HG02678 (cell line): ENCODE measurements at regions not wholly inside any gene's neighbourhood (a gene's known extent, or its start where the extent isn't known, plus 50 kb on each side); places are given as distances from the start of the nearest gene placed in this dataset.
A peak's percentile ranks its signal among the peaks of the same experiment; 100 is the strongest.
"Not testable (repeated sequence)": the region's sequence is repeated elsewhere in the genome, so short reads cannot be mapped to it uniquely, and the experiment has no call there.

Source experiments
- ATAC-seq: cut with Tn5 transposase; IDR thresholded peaks from one replicate; pipeline ENCODE4 v1.9.1; 2021; ENCODE audit warnings: mild to moderate bottlenecking, moderate library complexity; ENCODE audit not compliant: unreplicated experiment

DNA sequence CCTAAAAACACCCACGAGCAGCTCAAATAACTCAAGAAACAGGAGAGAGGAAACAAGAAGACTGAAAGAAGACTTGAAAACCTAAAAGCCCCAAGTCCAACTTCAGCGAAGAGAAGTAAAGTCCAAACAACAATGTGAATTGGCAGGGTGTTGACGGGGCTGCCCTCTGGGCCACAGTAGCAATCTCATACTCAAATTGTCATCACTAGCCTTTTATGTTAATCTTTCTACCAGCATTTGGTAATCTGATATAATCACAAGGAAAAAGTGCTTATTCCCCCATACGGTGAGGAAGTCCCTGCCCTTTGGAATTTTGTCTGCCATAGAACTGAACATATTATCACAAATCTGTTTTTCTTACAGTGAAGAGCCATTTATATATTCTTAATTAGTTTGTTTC is 51.5 kb upstream of the IFNE start:
- ATAC-seq = no peak

DNA sequence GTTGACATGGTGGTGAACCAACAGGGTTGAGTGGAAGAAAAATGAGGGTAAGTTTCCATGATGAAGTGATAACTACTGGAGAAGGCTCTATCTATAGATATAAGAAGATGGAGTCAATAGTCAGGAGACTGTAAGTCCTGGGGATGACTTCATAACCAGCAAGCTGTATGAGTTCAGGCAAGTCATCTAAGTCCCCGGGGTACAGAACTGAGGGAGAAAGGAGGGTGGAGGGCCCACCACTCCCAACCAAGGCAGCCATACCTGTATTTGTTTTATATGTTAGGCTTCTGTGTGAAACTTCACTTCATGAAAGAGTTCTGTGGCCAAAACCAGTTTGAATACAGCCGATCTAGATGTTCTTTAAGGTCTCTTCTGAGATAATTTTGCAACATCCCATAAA is 53.3 kb upstream of the IFNE start:
- no peak for ATAC-seq

DNA sequence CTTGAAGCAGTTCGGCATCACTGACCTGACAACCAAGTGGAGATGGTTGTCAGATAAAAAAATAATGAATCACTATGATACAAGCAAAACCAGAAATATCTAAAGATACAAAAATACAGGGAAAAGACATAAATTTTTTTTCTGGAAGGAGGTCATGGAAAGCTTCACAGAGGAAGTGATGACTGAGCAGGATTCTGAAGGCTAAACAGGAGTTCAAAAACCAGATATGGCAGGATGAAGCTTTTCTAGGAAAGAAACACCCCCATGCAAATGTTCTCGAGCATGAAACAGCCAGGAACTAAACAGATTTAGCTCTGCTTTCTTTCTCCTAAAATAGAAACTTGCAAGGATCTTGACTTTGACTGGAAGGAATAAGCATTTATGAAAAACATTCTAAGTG is 60.7 kb upstream of the IFNE start:
- ATAC-seq = no peak

DNA sequence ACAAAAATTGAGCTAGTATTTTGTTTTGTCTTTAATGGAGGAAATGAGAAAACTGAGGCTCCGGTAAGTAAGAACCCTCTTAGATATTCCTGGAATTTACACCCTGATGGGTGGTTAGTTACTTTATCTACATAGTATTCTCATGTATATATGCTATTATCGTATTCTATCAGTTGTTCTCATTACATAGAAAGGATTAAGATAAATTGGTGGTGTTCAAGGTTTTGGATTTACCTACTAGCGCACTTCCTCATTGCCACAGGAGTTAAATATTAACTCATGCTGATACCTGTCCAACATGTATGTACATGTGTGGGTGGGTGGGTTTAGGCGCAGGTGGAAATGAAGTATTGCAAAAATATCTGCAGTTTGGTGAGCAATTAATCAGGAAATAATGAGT is 61.1 kb upstream of the IFNE start:
- ATAC-seq = no peak

DNA sequence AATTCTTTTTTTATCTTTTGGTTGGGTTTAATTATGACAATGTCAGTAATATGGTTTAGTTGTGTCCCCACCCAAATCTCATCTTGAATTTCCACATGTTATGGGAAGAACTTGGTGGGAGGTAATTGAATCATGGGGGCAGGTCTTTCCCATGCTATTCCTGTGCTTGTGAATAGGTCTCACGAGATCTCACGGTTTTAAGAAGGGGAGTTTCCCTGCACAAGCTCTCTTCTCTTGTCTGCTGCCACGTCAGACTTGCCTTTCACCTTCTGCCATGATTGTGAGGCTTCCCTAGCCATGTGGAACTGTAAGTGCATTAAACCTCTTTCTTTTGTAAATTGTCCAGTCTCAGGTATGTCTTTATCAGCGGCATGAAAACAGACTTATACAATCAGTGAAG is 61.7 kb upstream of the IFNE start:
- ATAC-seq = not testable (repeated sequence)

DNA sequence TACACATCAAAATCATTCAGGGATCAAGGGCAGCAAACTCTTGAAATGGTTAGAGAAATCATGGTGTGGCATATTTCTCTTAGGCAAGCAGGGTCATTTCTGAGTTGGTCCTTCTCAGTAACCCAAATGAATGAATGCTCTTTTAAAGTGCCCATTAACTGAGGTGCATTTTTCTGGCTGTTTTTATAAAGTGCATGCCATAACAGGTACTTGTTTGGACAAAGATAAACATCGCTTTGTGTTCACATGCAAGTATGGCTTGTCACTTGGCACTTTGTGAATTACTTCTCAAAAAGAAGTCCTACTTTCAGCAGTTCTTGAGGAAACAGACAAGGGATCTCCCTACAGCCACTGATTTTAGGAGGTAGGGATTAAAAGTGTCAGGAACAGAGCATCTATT is 64.8 kb upstream of the IFNE start:
- ATAC-seq = no peak

DNA sequence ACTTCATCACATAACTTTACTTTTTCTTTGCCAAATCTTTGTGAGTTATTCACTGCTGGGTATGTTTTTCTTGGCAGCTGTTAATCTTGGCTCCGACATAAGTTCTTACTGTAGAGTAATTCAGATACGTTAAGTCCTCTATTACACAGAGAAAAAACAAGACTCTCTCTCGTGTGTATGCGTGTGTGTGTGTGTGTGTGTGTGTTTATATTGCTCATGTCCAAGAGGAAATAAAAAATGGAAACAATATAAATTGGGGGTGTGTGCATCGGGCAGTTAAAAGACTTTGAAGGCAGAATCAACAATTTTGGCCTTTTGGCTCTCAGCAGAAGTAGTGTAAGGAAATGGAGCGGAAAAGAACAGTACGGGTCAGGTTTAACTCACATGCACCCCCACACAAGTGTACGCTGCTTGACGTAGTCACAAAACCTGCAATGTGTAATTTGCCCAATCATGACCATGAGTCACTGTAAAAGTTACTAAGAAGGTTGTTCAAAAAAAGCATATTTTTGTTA is 67.2 kb upstream of the IFNE start:
- ATAC-seq = no peak

DNA sequence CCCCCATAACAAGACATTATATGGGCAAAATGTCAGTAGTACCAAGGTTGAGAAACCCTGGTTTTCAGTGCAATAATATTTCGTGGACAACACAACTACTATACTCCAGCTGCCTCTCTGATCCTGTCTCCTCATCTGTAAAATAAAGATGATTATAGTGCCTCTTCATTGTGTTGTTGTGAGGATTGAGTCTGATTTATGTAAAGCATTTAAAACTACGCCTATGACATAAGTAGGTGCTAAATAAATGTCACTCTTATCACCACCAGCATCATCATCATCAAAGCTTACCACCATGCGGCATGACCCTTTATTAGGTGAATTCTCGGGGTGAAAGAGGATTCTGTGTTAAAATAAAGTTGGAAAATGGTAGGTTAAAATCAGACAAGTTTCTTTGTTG is 67.8 kb upstream of the IFNE start:
- ATAC-seq = no peak

DNA sequence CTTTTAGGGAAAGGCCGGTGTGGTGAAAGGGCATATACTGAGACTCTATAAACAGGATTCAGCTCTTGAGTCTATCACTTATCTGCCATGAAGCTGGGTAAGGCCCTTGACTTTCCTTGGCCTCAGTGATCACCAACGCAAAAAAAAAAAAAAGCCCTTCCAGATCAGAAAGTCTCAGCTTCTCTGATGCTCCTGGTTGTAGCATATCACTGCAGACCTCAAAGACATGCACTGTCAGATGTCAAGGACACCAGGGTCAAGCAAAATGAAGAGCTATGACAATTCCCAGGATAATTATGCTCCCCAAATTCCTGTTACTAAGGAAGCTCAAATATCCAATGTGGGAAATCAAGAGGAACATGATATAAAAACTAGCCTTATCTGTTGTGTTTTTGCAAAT is 68.3 kb upstream of the IFNE start:
- ATAC-seq = no peak

DNA sequence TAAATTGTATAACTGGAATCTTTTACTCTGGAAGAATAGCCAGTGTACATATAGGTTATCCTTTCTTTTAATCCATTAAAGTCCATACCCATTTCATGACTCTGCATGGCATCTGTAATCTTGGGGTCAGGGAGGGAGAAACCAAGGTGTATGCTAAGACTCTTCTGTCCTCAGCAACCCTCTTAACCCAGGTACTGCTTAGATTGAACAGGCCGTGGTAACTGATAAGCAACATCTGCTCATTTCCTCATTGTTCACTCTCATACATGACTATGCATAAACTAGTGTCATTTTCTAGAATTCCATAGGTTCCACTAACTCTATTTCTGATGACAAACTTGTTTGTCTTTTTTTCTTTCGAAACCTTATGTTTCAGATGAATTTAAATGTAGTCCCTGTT is 69.3 kb upstream of the IFNE start:
- ATAC-seq = no peak

DNA sequence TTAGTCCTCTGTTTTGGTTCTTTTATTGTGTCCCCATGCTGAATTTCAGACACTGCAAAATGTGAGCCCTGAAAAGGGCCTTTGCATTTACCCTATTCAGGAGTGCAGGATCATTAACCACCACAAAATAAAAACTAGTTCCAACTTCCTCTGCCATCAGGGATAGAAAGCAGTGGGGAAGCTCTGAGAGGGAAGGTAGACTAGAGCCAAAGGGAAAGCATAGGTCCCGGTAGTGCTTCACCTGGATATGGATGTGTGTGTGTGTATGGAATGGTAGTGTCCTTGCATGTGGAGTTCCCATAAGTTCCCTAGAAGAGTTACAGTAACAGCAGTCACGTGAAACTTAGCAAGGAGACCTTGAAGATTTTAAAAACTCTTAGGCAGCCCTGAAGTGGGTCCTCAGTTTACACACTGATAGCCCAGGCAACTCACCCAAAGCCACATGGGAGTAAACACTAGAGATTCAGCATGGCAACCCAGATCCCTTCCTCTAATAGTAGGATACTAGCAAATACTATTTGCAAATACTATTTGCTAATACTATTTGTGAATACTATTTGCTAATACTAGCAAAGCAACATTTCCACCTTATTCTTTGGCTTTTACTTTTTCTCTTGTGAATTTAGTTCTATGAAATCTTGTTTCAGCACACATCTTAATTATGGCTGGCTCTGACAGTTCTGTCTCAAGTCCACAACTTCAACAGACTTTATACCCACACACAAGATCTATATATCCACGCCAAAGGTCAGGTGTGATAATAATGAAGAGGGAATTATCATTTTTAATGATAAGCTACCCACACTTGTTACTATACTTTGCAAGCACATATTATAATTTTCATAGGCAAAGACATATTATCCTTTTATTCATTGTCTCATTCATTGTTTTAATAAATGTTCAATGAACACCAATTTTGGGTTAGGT is 70.4 kb upstream of the IFNE start:
- no peak for ATAC-seq

DNA sequence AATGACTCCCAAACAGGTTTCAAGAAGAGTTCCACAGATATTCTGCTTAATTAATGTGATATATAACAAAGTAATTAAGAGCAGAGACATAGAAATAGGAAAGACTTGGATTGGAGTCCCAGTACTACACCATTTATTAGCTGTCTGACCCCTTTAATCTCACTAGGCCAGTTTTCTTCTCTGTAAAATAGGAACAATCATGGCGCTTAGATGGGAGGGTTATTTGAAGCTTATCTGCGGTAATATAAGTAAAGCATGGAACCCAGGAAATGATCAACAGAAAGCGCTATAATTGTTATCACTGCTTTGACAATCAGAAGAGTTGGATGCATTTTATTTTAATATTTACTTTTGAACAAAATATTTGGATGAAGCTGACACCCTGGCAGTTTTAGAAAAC is 71.3 kb upstream of the IFNE start:
- no peak for ATAC-seq

DNA sequence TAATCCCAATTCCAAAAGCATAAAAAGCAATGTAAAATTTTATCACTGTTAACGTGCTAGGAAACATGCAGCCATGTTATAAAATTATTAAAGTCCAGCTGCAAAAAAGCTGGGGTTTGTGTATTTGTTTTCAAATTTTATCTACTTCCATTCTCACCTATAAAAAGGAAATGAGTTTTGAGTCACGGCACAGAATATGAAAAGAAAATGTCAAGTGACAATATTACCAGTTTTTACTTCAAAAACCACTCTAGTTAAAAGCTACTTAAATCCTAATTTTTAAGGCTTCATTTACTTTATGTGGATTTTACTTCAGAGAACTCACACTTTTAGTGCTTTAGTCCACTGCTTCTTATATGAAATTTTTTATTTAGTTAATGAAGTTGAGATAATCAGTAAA is 72.7 kb upstream of the IFNE start:
- no peak for ATAC-seq

DNA sequence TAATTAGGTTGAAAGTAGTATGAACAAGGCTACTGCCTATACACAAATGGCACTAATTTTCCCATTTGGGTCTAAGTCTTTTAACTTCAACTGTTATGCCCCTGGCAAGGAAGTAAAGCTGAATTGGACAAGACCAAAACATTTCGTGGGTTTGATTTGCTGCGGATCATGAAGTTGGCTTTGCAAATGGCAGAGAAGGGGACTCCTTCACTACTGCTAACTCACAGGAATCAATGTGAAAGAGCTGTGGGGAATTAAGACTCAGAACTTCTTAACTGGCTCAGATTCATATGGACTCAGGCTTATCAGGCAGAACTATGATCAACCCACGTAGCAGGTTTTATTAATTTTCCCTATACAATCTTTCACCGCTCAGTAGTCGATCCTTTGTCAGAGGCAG is 73.8 kb upstream of the IFNE start:
- ATAC-seq = no peak

DNA sequence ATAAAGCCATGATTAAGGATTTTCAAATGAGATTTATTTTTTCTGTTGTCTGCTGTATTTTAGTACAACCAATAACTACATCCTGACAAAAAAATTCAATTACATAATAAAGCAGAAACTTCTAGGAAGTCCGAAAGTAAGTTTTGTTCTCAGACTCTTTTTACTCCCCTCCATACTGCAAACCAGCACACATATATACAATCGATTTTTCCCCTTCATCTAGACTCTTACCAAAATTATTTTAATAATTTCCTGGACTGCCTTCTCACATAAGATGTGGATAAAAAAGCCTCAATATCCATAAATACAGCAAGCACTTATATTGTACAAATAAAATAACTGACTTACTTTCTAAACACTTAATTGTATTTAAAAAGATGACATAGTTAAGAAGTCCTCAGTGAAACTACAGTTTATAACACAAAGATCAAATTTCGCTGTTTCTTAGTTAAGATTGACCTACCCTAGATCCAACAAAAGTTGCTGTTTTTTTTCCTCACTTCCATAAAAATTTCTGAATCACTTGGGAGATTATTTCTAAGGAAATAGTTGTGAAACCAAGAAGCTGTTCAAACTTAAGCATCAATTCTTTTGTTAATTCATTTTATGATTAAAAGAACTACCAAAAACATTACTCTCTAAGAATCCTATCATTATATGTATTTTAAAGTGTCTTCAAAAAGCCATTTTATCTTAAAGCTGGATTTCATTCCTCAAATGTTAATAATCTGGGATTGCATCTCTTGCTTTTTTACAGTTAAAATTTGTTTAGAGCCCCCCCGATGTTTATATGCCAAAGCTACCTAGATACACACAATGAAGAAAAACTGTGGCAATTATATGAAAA is 74.7 kb upstream of the IFNE start:
- ATAC-seq = no peak

DNA sequence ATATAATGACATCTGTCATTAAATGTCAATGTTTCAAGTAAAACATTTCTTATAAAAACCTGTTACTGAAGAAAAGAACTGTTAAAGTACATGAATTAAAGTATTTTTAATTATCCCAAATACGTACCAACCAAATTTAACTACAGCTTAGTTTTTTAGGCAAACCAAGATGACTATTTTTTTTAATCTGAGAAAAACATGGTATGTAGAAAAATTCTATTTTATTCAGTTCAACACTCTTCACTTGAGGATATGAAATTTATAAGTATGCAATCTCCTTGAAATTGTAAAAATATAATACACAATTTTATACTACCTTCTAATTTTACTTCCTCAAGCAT is 75.3 kb upstream of the IFNE start:
- no peak for ATAC-seq

DNA sequence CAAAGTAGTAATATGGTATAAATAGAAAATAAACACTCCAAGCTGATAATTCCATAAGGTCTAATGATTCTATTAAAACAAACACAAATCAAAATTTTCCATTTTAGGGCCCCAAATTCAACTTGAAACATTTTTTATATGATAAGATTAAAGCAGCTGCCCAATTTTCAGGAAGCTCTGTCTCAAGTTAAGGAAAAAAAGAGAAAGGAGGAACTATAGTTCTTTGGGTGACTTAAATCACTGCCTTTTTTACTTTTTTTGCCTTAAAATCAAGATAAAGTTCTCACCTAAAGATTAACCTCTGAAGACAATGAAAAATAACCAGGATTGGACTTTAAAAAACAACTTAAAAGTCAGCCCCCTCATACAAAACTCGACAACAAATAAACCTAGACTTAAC is 76.0 kb upstream of the IFNE start:
- no peak for ATAC-seq

DNA sequence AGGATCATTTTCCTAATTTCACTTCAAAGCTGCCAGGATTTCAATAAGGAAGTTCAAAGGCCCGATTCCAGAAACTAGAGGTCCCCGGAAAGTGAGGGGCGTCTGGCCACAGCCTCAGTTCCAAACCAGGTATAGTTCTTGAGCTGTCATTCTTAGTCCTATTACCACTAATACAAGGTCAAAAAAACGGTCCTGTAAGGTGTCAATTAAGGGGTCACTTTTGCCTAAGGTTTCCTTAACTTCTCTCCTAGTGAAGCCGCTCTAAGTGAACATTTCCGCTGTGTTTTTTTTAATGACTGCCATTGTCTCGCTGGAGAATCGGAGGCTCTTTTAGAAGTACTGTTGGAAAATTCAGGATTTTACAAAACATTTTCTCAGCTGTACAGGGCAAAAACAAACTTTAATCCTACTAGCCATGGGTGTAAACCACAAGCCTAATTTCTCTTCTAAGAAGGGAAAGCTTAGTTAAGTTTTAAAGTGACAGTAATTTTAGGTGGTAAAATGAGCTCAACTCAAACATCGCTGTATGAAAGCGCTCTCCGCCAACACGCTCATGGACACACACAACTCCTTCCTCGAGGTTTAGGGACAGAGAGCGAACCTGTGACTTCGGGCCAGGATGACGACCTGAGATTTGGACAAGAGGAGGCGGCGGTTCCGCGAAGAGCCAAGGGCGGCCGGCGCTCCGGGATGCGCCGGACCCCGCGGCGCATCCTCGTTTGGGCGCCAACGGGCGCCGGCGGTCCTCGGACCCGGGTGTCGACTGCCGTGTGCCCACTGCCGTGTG is 76.7 kb upstream of the IFNE start:
- ATAC-seq = peak; percentile 20

DNA sequence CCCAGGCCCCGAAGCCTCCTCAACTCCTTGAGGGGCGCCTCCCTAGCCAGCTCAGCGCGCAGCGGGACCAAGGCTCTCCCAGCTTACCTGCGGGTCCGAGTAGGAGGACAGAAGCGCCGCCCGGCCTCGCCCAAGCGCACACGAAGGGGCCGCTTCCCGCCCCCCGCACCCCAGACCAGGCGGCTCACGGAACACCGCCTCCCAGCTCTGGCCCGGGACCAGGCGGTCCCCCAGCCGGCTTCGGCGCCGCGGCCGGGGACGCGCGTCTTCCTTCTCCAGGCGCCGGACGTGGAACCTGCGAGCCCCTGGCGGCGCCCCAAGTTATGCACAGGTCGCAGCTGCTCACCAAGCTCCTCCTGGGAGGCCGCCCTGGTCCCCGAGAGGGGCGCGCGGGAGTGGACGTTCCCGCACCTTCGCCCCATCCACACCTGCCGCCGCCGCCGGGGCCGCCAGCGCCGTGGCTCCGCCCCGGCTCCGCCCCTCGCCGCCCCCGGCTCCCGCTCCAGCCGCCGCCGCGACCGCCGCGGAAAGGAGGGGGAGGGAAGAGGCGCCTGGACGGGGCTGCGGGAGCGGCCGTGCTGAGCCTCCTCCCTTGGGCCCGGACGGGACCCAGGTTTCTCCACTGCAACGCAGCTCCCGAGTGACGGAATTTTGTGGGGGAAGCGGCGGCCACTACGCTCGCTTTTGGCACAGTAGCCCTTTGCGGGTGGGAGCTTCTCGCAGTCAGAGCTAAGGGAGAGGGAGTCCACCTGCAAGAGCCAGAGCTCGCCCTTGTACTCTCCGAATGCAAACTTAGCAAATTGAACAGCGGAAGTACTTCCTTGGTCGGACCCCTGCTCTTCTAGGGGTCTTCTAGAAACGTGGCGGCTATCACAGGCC is 77.5 kb upstream of the IFNE start:
- peak; percentile 61 for ATAC-seq

DNA sequence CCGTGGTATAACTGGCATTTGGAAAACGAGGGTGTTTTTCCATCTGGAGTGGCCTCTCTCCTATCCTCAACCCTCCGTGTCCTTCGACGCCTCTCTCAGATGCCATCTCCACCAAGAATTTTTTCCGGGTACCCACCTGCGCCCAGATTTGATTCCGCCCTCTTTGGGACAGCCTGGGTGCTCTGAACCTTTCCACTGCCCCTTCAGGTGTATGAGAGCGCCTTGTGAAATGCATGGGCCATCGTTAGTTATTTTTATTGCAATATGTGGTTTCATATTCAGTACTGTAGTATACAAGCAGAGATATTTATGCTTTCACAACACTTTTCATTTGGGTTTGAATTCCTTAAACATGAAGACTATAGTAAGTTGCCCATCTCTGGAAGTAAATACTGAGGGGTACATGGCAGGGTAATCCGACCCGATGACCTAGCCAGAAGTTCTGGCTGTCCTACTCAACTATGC is 78.2 kb upstream of the IFNE start:
- no peak for ATAC-seq
